K562 (cell line): ENCODE measurements at regions not wholly inside any gene's neighbourhood (a gene's known extent, or its start where the extent isn't known, plus 50 kb on each side); places are given as distances from the start of the nearest gene placed in this dataset.
A peak's percentile ranks its signal among the peaks of the same experiment; 100 is the strongest.

Experiments used
- ATAC-seq: fragments of 200-7000 bp; cut with Tn5 transposase; 3 replicates; pipeline ENCODE4 v1.9.1; 2020; ENCODE audit warnings: moderate library complexity
- BruUV-seq: library from RNA; stranded (reverse); fragments of 400-500 nt; replicated peaks from 2 replicates; lab custom pipeline; 2021; lab: Mats Ljungman, UMichigan
- CTCF ChIA-PET: fragments of 300-600 bp; formaldehyde crosslinking; extraction: SDS; loops from one replicate; lab custom pipeline; 2021; ENCODE audit warnings: low intra/inter-chr PET ratio; lab: Yijun Ruan, JAX
- POLR2A ChIA-PET: fragments of 300-600, 350-650 bp; sonication (Branson Sonifier 250); formaldehyde crosslinking; extraction: SDS; loops from one replicate; lab custom pipeline; 2021; ENCODE audit warnings: antibody characterized with exemption, inconsistent platforms; lab: Yijun Ruan, JAX
- DNase-seq, 4 experiments: peaks; one replicate each; pipeline versions ENCODE4 v3.0.0 to v3.0.0-alpha.2; 2011 to 2018; ENCODE audit warnings: low spot score in 3 of 4, mixed read lengths in 3 of 4; ENCODE audit errors: extremely low read depth in 1 of 4
- FAIRE-seq: peaks from 2 replicates; lab custom pipeline; 2011; peaks lifted over from hg19 to GRCh38; lab: Jason Lieb, UNC
- H2AFZ ChIP-seq: 2 replicates; pipeline ENCODE4 v1.6.0; 2011; ENCODE audit warnings: low read depth, low read length, control low read depth, inconsistent platforms
- H3K27ac ChIP-seq: fragments of 200-600 bp; 3 replicates; pipeline ENCODE4 v1.8.0; 2011; ENCODE audit warnings: low read depth, mild to moderate bottlenecking, control low read depth, inconsistent platforms, low read length, moderate library complexity, mixed read lengths; ENCODE audit errors: extremely low read depth
- H3K27me3 ChIP-seq, 2 experiments: fragments of 300-600 bp in 1 of 2; 2 replicates in 1 of 2; 3 replicates in 1 of 2; pipeline versions ENCODE4 v1.6.0 to v1.8.0; 2011; ENCODE audit warnings: inconsistent platforms in 2 of 2, low read length in 2 of 2, mild to moderate bottlenecking in 1 of 2, mixed read lengths in 1 of 2, moderate library complexity in 1 of 2; ENCODE audit not compliant: control insufficient read depth in 2 of 2, insufficient read depth in 2 of 2
- H3K36me3 ChIP-seq: fragments of 300-600 bp; 3 replicates; pipeline ENCODE4 v1.8.0; 2011; ENCODE audit warnings: mild to moderate bottlenecking, low read length, inconsistent platforms; ENCODE audit not compliant: control insufficient read depth, insufficient read depth
- H3K4me1 ChIP-seq, 2 experiments: fragments of 200-600 bp in 1 of 2; replicated peaks in 1 of 2; 2 replicates in 1 of 2; 3 replicates in 1 of 2; pipeline versions ENCODE4 v1.5.1 to v1.8.0; 2011; ENCODE audit warnings: inconsistent platforms in 2 of 2, low read length in 2 of 2, mild to moderate bottlenecking in 1 of 2, mixed read lengths in 1 of 2, moderate library complexity in 1 of 2; ENCODE audit not compliant: control insufficient read depth in 2 of 2, insufficient read depth in 2 of 2
- H3K4me2 ChIP-seq: 2 replicates; pipeline ENCODE4 v1.6.1; 2011; ENCODE audit warnings: low read length, control low read depth, inconsistent platforms, mixed read lengths; ENCODE audit not compliant: insufficient read depth
- H3K4me3 ChIP-seq: fragments of 200-600 bp; sonication (generic), shearing (Covaris generic); 2 replicates; pipeline ENCODE4 v1.5.1; 2016; ENCODE audit warnings: control low read depth, inconsistent platforms
- H3K79me2 ChIP-seq: fragments of 200-600 bp; 3 replicates; pipeline ENCODE4 v1.8.0; 2011; ENCODE audit warnings: low read length, inconsistent platforms; ENCODE audit not compliant: control insufficient read depth, insufficient read depth
- H3K9ac ChIP-seq, 2 experiments: 2 replicates each; pipeline versions ENCODE4 v1.6.0 to v1.6.1; 2011; ENCODE audit warnings: low read depth in 2 of 2, low read length in 2 of 2, control low read depth in 1 of 2, inconsistent platforms in 1 of 2, mild to moderate bottlenecking in 1 of 2, mixed read lengths in 1 of 2; ENCODE audit not compliant: insufficient read depth in 1 of 2
- H3K9me1 ChIP-seq: one replicate; pipeline ENCODE4 v1.6.0; 2011; ENCODE audit warnings: inconsistent platforms, mild to moderate bottlenecking, low read length, moderate library complexity; ENCODE audit not compliant: control insufficient read depth, insufficient read depth
- H3K9me3 ChIP-seq: replicated peaks from 2 replicates; pipeline ENCODE4 v1.5.1; 2011; ENCODE audit warnings: low read depth, low read length, inconsistent platforms; ENCODE audit not compliant: control insufficient read depth, insufficient read depth
- H4K20me1 ChIP-seq: replicated peaks from 2 replicates; pipeline ENCODE4 v1.6.1; 2011; ENCODE audit warnings: low read length, inconsistent platforms, mixed read lengths; ENCODE audit not compliant: control insufficient read depth, insufficient read depth
- BCLAF1 ChIP-seq, 2 experiments: fragments of 450-650 bp in 1 of 2; IDR thresholded peaks; 2 replicates each; pipeline ENCODE4 v1.6.1; 2011 to 2017; ENCODE audit warnings: low read depth in 2 of 2, antibody characterized with exemption in 1 of 2, borderline replicate concordance in 1 of 2, low read length in 1 of 2, mild to moderate bottlenecking in 1 of 2, mixed read lengths in 1 of 2; ENCODE audit not compliant: control insufficient read depth in 1 of 2
- E2F6 ChIP-seq, 2 experiments: IDR thresholded peaks; 2 replicates each; pipeline ENCODE4 v1.6.1; 2011; ENCODE audit warnings: borderline replicate concordance in 1 of 2, control low read depth in 1 of 2, low read depth in 1 of 2, low read length in 1 of 2, mild to moderate bottlenecking in 1 of 2, mixed read lengths in 1 of 2, moderate library complexity in 1 of 2; ENCODE audit not compliant: insufficient read depth in 1 of 2, insufficient read length in 1 of 2, poor library complexity in 1 of 2, severe bottlenecking in 1 of 2; ENCODE audit errors: extremely low read depth in 1 of 2
- SFPQ ChIP-seq: fragments of 200-400 bp; formaldehyde crosslinking; IDR thresholded peaks from 2 replicates; pipeline ENCODE4 v1.6.1; 2017; ENCODE audit warnings: mild to moderate bottlenecking, low read depth, low read length, moderate library complexity
- WGBS: fragments of 100-300 bp; shearing (Covaris generic); methylation state at CpG from one replicate; pipeline ENCODE4 v1.1.6; 2016; ENCODE audit warnings: low coverage, mixed read lengths; ENCODE audit not compliant: insufficient coverage; ENCODE audit errors: missing lambda C conversion rate; 5-methylcytosine and 5-hydroxymethylcytosine counted together
- in situ Hi-C: fragments of 300-500 bp; cut with MboI; formaldehyde crosslinking; loops from 4 replicates; pipeline ENCODE4 v1.15.0; 2018; ENCODE audit warnings: inconsistent platforms, mixed read lengths
- intact Hi-C: fragments of 100-400 bp; cut with micrococcal nuclease; formaldehyde crosslinking; loops from 2 replicates; pipeline ENCODE4 v1.14.2; 2022

- H3K27ac ChIP-seq: no peak overlapping the region
- H4K20me1 ChIP-seq: no peaks in the 10 kb centered on the region
- peak; percentile 89 for ATAC-seq
- no peaks in the 10 kb centered on the region for H3K4me1 ChIP-seq
- peaks cover 0 to 9% of the 10 kb centered on the region in 2 experiments; a peak in 2 of 5 replicates for H3K27me3 ChIP-seq
- in situ Hi-C loops (no loop called here), intact Hi-C loops (no loop called here)
- peak overlapping the region; percentile 46; the same call in 1 of the 2 replicates for H3K4me2 ChIP-seq
- no peaks in the 10 kb centered on the region for H3K36me3 ChIP-seq
- WGBS: 2% methylated on average over 16 of the region's 16 CpGs
- no peaks in the 10 kb centered on the region for H3K9me1 ChIP-seq
- ChIA-PET CTCF (no interaction called here), POLR2A (no interaction called here)
- H3K9me3 ChIP-seq: no peaks in the 10 kb centered on the region
- H2AFZ ChIP-seq: peak overlapping the region; percentile 17; the same call in 1 of the 2 replicates
- BruUV-seq: no TSS peak
- FAIRE-seq: no peak
- H3K9ac ChIP-seq: no peak overlapping the region
- H3K79me2 ChIP-seq: no peaks in the 10 kb centered on the region
- H3K4me3 ChIP-seq: no peak overlapping the region
- peak; percentile 20 to 39 (median 32) for DNase-seq
- TF ChIP-seq E2F6 (IDR thresholded peaks at IDR 0.05; ENCODE audit: borderline replicate concordance in 1 of 2, extremely low read depth in 1 of 2, insufficient read depth in 1 of 2, insufficient read length in 1 of 2, low read depth in 1 of 2, low read length in 1 of 2, poor library complexity in 1 of 2, severe bottlenecking in 1 of 2) (peak in 1 of 2 experiments; percentile 38), BCLAF1 (IDR thresholded peaks at IDR 0.05; ENCODE audit: borderline replicate concordance in 1 of 2, control insufficient read depth in 1 of 2, low read depth in 2 of 2, low read length in 1 of 2) (no peak), SFPQ (no peak)
Observed at GRCh38 chr5:74143721-74144330, 496.7 kb downstream of the ENC1 start.
